MM.1S (cell line): ENCODE measurements at regions not wholly inside any gene's neighbourhood (a gene's known extent, or its start where the extent isn't known, plus 50 kb on each side); places are given as distances from the start of the nearest gene placed in this dataset.

Source experiments
- DNase-seq: peaks from one replicate; pipeline ENCODE4 v3.0.0-alpha.2; 2015
- H2AFZ ChIP-seq: fragments of 300-600 bp; sonication (generic); 2 replicates; pipeline ENCODE4 v1.6.0; 2016; ENCODE audit warnings: antibody characterized with exemption, low read length
- H3F3A ChIP-seq: fragments of 300-600 bp; sonication (generic); 2 replicates; pipeline ENCODE4 v1.6.1; 2016; ENCODE audit warnings: mild to moderate bottlenecking, antibody characterized with exemption, low read length, moderate library complexity, mixed read lengths; ENCODE audit not compliant: insufficient read depth
- H3K27ac ChIP-seq: fragments of 300-600 bp; sonication (generic); 2 replicates; pipeline ENCODE4 v1.5.1; 2016; ENCODE audit warnings: mild to moderate bottlenecking, low read length
- H3K27me3 ChIP-seq: fragments of 300-600 bp; sonication (generic); replicated peaks from 2 replicates; pipeline ENCODE4 v1.6.0; 2016; ENCODE audit warnings: low read length; ENCODE audit not compliant: insufficient read depth
- H3K36me3 ChIP-seq: fragments of 300-600 bp; sonication (generic); replicated peaks from 2 replicates; pipeline ENCODE4 v1.6.1; 2016; ENCODE audit warnings: mild to moderate bottlenecking, low read length, mixed read lengths; ENCODE audit not compliant: insufficient read depth
- H3K4me1 ChIP-seq: fragments of 300-600 bp; sonication (generic); 2 replicates; pipeline ENCODE4 v1.6.1; 2016; ENCODE audit warnings: low read length, mixed read lengths
- H3K4me2 ChIP-seq: fragments of 300-600 bp; sonication (generic); 2 replicates; pipeline ENCODE4 v1.6.0; 2016; ENCODE audit warnings: low read depth, low read length
- H3K4me3 ChIP-seq: fragments of 300-600 bp; sonication (generic); 2 replicates; pipeline ENCODE4 v1.5.1; 2016; ENCODE audit warnings: low read length, mixed read lengths
- H3K79me2 ChIP-seq: fragments of 300-600 bp; sonication (generic); 2 replicates; pipeline ENCODE4 v1.6.1; 2016; ENCODE audit warnings: mixed run types, low read length, mixed read lengths
- H3K9ac ChIP-seq: fragments of 300-600 bp; sonication (generic); 2 replicates; pipeline ENCODE4 v1.6.1; 2016; ENCODE audit warnings: low read length, mixed read lengths
- H3K9me2 ChIP-seq: fragments of 300-600 bp; sonication (generic); replicated peaks from 2 replicates; pipeline ENCODE4 v1.6.1; 2016; ENCODE audit warnings: mild to moderate bottlenecking, low read length, mixed read lengths; ENCODE audit not compliant: insufficient read depth
- H3K9me3 ChIP-seq: fragments of 300-600 bp; sonication (generic); replicated peaks from 2 replicates; pipeline ENCODE4 v1.6.1; 2016; ENCODE audit warnings: mild to moderate bottlenecking, low read length, mixed read lengths; ENCODE audit not compliant: insufficient read depth
- H4K20me1 ChIP-seq: fragments of 300-600 bp; sonication (generic); 2 replicates; pipeline ENCODE4 v1.6.1; 2016; ENCODE audit warnings: mild to moderate bottlenecking, low read length, moderate library complexity, mixed read lengths; ENCODE audit not compliant: insufficient read depth
- EZH2 ChIP-seq: fragments of 300-600 bp; sonication (generic); optimal IDR thresholded peaks from 2 replicates; pipeline ENCODE3; 2017; ENCODE audit warnings: low read depth, mild to moderate bottlenecking, antibody characterized with exemption, low read length, mixed read lengths
- EZH2phosphoT487 ChIP-seq: fragments of 300-600 bp; sonication (generic); IDR thresholded peaks from 2 replicates; pipeline ENCODE4 v1.6.1; 2018; ENCODE audit warnings: antibody characterized with exemption, low read length
- TF ChIP-seq, protein P1 (sequence below): fragments of 300-600 bp; sonication (generic); IDR thresholded peaks from 2 replicates; pipeline ENCODE4 v1.5.1; 2016; ENCODE audit warnings: antibody characterized with exemption, low read length, mixed read lengths

DNA sequence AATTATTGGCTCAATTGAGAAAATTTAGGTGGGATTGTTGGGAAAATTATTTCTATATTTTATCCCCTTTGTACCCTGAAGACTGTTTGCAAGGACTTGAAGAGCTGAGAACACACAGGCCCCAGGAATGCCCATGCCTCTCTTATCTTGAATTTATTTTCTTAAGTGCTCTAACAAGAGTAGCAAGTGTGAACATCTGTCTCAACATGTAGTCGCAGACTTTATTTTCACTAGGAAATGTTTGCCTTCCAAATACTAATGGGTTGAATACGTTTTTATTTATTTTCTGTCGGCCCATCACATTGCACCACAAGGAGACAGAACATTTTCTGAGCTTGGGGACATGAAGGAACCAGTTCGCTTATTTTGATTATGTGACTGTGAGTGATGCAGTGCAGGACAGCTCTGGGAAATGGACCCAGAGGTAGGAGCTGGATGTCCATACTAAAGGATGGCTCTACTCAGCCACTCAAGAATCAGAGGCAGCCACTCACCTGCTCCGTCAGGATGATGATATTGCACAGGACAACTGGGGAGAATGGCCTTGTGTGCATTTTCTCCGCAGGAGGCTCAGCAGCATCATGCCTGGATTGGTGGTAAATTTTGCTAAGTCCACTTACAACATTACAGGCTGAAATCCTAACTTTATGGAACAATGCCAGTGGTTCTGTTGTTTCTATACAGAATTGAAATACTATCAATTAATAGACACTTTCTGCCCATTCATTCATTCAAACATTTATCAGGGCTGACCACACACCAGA lies 332.7 kb downstream of the FGFR2 start:
- H3K79me2 ChIP-seq = no peaks in the 10 kb centered on the region
- no peaks in the 10 kb centered on the region for H4K20me1 ChIP-seq
- no peaks in the 10 kb centered on the region for H3K27me3 ChIP-seq
- DNase-seq = no peak
- H3K4me2 ChIP-seq = no peak overlapping the region
- no peaks in the 10 kb centered on the region for H3K4me1 ChIP-seq
- H2AFZ ChIP-seq = no peak overlapping the region
- no peaks in the 10 kb centered on the region for H3F3A ChIP-seq
- H3K9ac ChIP-seq = no peak overlapping the region
- H3K9me3 ChIP-seq = no peaks in the 10 kb centered on the region
- TF ChIP-seq EZH2 = no peak
- TF ChIP-seq EZH2phosphoT487 = no peak
- TF ChIP-seq, protein P1, sequence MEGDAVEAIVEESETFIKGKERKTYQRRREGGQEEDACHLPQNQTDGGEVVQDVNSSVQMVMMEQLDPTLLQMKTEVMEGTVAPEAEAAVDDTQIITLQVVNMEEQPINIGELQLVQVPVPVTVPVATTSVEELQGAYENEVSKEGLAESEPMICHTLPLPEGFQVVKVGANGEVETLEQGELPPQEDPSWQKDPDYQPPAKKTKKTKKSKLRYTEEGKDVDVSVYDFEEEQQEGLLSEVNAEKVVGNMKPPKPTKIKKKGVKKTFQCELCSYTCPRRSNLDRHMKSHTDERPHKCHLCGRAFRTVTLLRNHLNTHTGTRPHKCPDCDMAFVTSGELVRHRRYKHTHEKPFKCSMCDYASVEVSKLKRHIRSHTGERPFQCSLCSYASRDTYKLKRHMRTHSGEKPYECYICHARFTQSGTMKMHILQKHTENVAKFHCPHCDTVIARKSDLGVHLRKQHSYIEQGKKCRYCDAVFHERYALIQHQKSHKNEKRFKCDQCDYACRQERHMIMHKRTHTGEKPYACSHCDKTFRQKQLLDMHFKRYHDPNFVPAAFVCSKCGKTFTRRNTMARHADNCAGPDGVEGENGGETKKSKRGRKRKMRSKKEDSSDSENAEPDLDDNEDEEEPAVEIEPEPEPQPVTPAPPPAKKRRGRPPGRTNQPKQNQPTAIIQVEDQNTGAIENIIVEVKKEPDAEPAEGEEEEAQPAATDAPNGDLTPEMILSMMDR = no peak
- H3K36me3 ChIP-seq = no peaks in the 10 kb centered on the region
- no peak overlapping the region for H3K27ac ChIP-seq
- H3K9me2 ChIP-seq = no peaks in the 10 kb centered on the region
- no peak overlapping the region for H3K4me3 ChIP-seq

DNA sequence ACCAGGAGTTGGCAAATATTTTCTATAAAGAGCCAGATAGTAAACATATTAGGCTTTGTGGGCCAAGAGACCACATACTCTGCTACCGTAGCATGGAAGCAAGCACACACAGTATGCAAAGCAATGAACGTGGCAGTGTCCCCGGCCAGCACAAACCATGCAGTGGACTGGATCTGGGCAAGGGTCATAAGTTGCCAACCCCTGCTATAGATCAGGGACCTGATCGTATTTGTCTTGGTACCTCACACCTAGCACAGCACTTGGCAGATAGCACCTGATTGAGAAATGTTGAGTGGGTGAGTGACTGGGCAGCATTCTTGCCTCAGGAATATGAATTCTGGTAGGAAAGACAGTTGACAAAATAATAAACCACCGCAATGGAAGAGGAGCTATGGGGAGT lies 331.9 kb downstream of the FGFR2 start:
- H4K20me1 ChIP-seq = no peaks in the 10 kb centered on the region

DNA sequence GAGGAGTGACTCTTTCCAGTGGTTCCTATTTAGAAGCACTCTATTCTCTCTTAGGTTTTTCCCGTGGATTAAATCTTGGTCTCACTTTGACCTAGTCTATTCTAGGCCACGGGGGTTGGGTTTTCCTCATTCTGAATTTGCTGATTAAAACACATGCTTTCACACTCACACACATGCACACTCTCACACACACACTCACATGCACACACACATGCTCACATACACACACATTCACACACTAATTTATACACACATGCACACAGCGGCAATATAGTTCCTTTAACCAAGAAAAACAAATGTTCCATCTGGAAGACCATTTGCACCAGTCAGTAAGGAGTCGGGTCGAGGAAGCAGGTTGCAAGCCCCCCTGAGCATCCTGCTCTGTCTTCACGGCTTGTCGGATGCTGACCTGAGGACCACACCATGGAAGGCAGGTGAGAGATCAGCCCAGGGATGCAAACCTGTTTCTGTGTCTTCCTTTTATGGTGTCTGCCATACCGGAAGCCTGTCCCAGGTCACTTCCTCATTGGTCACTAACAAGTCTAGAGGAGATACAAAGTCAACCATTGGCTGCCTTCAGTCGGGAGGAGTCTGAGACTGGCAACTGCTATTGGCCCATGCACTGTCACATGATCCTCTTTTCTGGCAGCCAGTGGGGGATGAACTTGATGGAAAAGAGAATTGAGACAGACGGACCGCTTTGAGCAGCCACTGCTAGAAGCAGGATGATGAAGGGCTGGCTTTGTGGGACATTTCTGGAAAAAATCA lies 330.8 kb downstream of the FGFR2 start:
- no peak for DNase-seq
- Histone ChIP-seq H3K4me3 (no peak overlapping the region), H3K36me3 (no peaks in the 10 kb centered on the region), H3F3A (no peaks in the 10 kb centered on the region), H3K9me3 (no peaks in the 10 kb centered on the region), H2AFZ (no peak overlapping the region), H3K9ac (no peak overlapping the region), H4K20me1 (no peaks in the 10 kb centered on the region), H3K27me3 (no peaks in the 10 kb centered on the region), H3K4me2 (no peak overlapping the region), H3K4me1 (no peaks in the 10 kb centered on the region), H3K79me2 (no peaks in the 10 kb centered on the region), H3K9me2 (no peaks in the 10 kb centered on the region), H3K27ac (no peak overlapping the region)
- no peak for TF ChIP-seq EZH2
- TF ChIP-seq, protein P1 = no peak
- TF ChIP-seq EZH2phosphoT487 = no peak

More for the DNA sequence above, 331.9 kb downstream of the FGFR2 start:
- Histone ChIP-seq H3K9me2 (no peaks in the 10 kb centered on the region), H3K27me3 (no peaks in the 10 kb centered on the region), H3K9ac (no peak overlapping the region), H3K79me2 (no peaks in the 10 kb centered on the region), H3K27ac (no peak overlapping the region), H3F3A (no peaks in the 10 kb centered on the region), H3K36me3 (no peaks in the 10 kb centered on the region), H3K4me3 (no peak overlapping the region), H3K9me3 (no peaks in the 10 kb centered on the region), H2AFZ (no peak overlapping the region), H3K4me2 (no peak overlapping the region), H3K4me1 (no peaks in the 10 kb centered on the region)
- TF ChIP-seq, protein P1 = no peak
- TF ChIP-seq EZH2 = no peak
- DNase-seq = no peak
